ENCODE measurements at regions not wholly inside any gene's neighbourhood (a gene's known extent, or its start where the extent isn't known, plus 50 kb on each side); places are given as distances from the start of the nearest gene placed in this dataset.

- DNase-seq (ENCODE audit: low read depth): no peak
- no peak for TF ChIP-seq CTCF (conservative IDR thresholded peaks at IDR 0.05; ENCODE audit: low read length)
- no peak overlapping the region for H3K4me3 ChIP-seq (ENCODE audit: low read length)
Observed at GRCh38 chr17:53996131-53996530, 173.4 kb downstream of the KIF2B start.

DNA sequence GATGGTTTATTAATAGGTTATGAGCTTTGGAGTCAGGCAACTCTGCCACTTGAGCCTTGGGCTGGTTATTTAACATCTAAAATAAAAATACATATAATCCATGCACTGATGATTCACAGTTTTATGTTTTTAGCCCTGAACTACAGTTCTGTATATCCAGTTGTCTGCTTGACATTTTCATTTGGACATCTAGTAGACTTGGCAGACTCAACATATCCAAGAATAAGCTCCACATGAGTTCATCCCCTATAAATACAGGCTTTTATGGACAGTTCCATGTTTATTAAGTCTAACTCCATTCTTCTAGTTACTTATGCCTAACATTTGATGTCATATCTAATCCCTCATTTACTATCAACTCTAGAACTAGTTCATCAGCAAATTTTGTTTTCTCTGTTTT is 174.2 kb downstream of the KIF2B start:
- no peak for DNase-seq (ENCODE audit: low read depth)
- no peak for TF ChIP-seq CTCF (conservative IDR thresholded peaks at IDR 0.05; ENCODE audit: low read length)
- no peak overlapping the region for H3K4me3 ChIP-seq (ENCODE audit: low read length)

GRCh38 chr17:54007855-54008254 is 185.1 kb downstream of the KIF2B start:
- TF ChIP-seq CTCF (conservative IDR thresholded peaks at IDR 0.05; ENCODE audit: low read length): no peak
- H3K4me3 ChIP-seq (ENCODE audit: low read length): no peak overlapping the region
- DNase-seq (ENCODE audit: low read depth): no peak

GRCh38 chr17:54009502-54009901 is 186.8 kb downstream of the KIF2B start:
- no peak for DNase-seq (ENCODE audit: low read depth)
- no peak overlapping the region for H3K4me3 ChIP-seq (ENCODE audit: low read length)
- no peak for TF ChIP-seq CTCF (conservative IDR thresholded peaks at IDR 0.05; ENCODE audit: low read length)

- no peak for DNase-seq (ENCODE audit: low read depth)
- TF ChIP-seq CTCF (conservative IDR thresholded peaks at IDR 0.05; ENCODE audit: low read length): no peak
Observed at GRCh38 chr17:54013072-54013471, 190.3 kb downstream of the KIF2B start.

GRCh38 chr17:54015734-54016133 is 193.0 kb downstream of the KIF2B start:
- H3K4me3 ChIP-seq (ENCODE audit: low read length): no peak overlapping the region
- DNase-seq (ENCODE audit: low read depth): no peak
- TF ChIP-seq CTCF (conservative IDR thresholded peaks at IDR 0.05; ENCODE audit: low read length): no peak

More at GRCh38 chr17:54013072-54013471, 190.3 kb downstream of the KIF2B start:
- H3K4me3 ChIP-seq (ENCODE audit: low read length): no peak overlapping the region

DNA sequence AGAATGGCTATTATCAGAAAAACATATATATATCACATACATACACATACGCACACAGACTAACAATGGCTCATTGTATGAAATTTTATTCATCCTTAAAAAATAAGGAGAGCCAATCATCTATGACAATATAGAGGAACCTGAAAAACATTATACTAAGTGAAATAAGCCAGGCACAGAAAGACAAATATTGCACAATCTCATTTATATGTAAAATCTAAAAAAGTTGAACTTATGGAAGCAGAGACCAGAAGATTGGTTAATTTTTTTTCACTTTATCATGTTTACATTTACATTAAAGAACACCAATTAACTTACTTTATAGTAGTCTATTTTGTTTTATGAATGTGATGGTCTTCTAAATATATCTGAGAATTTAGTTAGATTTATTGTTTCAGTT is 198.7 kb downstream of the KIF2B start:
- no peak for DNase-seq (ENCODE audit: low read depth)
- TF ChIP-seq CTCF (conservative IDR thresholded peaks at IDR 0.05; ENCODE audit: low read length): no peak
- H3K4me3 ChIP-seq (ENCODE audit: low read length): no peak overlapping the region

Measured in AG10803 (cell line).